ENCODE measurements at regions not wholly inside any gene's neighbourhood (a gene's known extent, or its start where the extent isn't known, plus 50 kb on each side); places are given as distances from the start of the nearest gene placed in this dataset.

DNA sequence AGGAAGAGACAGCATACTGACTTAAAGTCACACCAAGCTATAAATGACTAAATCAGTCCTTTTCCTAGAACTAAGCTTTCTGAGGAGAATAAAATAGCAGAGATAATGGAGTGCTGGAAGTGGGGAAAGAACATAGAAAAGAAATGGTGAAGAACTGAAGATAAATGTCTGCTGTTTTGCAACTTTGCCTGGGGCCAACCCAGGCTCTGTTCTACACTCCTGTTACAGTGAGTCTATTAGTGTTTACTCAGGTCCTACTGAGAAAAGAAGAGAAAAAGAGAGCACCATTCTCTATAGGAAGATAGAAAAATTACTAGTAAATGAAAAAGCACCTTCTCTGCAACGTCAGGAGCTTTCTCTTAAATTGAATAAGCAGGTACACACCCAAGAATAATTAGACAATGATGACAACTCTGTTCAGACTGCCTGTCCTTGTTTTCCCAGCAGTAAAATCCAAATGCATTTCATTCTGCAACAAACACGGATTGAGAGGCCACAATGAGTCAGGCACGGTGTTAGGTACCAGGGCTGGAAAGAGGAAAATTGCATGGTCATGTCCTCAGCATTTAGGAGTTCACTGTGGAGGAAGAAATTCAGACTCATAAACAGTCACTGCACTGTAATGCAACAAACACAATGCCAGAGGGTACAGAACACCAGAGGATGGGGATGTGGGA, 139.4 kb upstream of the CAMK1G start:
- TF ChIP-seq, protein P1, sequence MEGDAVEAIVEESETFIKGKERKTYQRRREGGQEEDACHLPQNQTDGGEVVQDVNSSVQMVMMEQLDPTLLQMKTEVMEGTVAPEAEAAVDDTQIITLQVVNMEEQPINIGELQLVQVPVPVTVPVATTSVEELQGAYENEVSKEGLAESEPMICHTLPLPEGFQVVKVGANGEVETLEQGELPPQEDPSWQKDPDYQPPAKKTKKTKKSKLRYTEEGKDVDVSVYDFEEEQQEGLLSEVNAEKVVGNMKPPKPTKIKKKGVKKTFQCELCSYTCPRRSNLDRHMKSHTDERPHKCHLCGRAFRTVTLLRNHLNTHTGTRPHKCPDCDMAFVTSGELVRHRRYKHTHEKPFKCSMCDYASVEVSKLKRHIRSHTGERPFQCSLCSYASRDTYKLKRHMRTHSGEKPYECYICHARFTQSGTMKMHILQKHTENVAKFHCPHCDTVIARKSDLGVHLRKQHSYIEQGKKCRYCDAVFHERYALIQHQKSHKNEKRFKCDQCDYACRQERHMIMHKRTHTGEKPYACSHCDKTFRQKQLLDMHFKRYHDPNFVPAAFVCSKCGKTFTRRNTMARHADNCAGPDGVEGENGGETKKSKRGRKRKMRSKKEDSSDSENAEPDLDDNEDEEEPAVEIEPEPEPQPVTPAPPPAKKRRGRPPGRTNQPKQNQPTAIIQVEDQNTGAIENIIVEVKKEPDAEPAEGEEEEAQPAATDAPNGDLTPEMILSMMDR (conservative IDR thresholded peaks at IDR 0.05; ENCODE audit: low read length), result no peak
- TF ChIP-seq EZH2phosphoT487 (IDR thresholded peaks at IDR 0.05; ENCODE audit: borderline replicate concordance, low read depth, low read length), result no peak
